ENCODE measurements at regions not wholly inside any gene's neighbourhood (a gene's known extent, or its start where the extent isn't known, plus 50 kb on each side); places are given as distances from the start of the nearest gene placed in this dataset.
A peak's percentile ranks its signal among the peaks of the same experiment; 100 is the strongest.

DNA sequence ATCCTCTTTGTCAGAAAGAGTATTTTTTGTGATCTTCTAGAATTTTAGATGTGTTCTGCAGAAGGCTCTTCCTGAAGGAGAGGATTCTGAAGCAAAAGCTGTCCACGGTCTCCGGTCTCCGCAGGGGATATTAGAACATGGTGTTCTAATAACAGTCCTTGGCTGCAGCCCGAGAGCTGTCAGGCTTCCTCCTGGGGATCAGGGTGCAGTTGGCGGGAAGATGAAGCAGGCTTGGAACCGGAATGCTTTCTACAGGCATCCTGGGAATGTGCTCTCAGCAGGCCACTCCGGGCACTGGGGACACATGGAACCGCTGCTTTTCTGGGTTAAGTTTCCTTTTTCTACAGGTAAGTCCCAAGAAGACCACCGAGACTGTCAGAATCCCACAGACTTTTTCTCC is 118.6 kb upstream of the PARD3 start:
- peak overlapping the region; percentile 24 for H3K4me3 ChIP-seq
- no peak for TF ChIP-seq CTCF (IDR thresholded peaks at IDR 0.05; ENCODE audit: borderline replicate concordance)
- H3K4me1 ChIP-seq: peaks cover 13% of the 10 kb centered on the region
- H3K36me3 ChIP-seq: no peaks in the 10 kb centered on the region
- no peaks in the 10 kb centered on the region for H3K27me3 ChIP-seq (ENCODE audit: low read depth)
- peak overlapping the region; percentile 67 for H3K27ac ChIP-seq (replicated peaks)
- no peaks in the 10 kb centered on the region for H3K9me3 ChIP-seq (replicated peaks)
- intact Hi-C loops (cut with micrococcal nuclease): no loop called here
- peak; percentile 59 for DNase-seq

DNA sequence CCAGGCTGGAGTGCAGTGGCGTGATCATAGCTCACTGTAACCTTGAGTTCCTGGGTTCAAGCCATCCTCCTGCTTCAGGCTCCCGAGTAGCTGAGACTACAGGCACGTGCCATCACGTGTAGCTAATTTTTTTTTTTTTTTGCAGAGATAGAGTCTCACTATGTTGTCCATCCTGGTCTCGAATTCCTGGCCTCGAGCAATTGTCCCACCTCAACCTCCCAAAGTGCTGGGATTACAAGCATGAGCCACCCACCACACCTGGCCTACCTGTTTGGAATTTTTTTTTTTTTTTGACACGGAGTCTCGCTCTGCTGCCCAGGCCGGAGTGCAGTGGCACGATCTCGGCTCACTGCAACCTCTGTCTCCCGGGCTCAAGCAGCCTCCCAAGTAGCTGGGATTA is 117.1 kb upstream of the PARD3 start:
- no peak for DNase-seq
- no peaks in the 10 kb centered on the region for H3K9me3 ChIP-seq (replicated peaks)
- no peak overlapping the region for H3K4me3 ChIP-seq
- no peak for TF ChIP-seq CTCF (IDR thresholded peaks at IDR 0.05; ENCODE audit: borderline replicate concordance)
- intact Hi-C loops (cut with micrococcal nuclease): no loop called here
- peaks cover 13% of the 10 kb centered on the region for H3K4me1 ChIP-seq
- H3K36me3 ChIP-seq: no peaks in the 10 kb centered on the region
- no peak overlapping the region for H3K27ac ChIP-seq (replicated peaks)
- H3K27me3 ChIP-seq (ENCODE audit: low read depth): no peaks in the 10 kb centered on the region

GRCh38 chr10:34931216-34931615 is 116.1 kb upstream of the PARD3 start:
- Histone ChIP-seq H3K4me3 (no peak overlapping the region), H3K27ac (replicated peaks) (no peak overlapping the region), H3K4me1 (peaks cover 13% of the 10 kb centered on the region), H3K9me3 (replicated peaks) (no peaks in the 10 kb centered on the region), H3K36me3 (no peaks in the 10 kb centered on the region), H3K27me3 (ENCODE audit: low read depth) (no peaks in the 10 kb centered on the region)
- TF ChIP-seq CTCF (IDR thresholded peaks at IDR 0.05; ENCODE audit: borderline replicate concordance): no peak
- no peak for DNase-seq
- intact Hi-C loops (cut with micrococcal nuclease): no loop called here

GRCh38 chr10:34922138-34922537 is 107.0 kb upstream of the PARD3 start:
- no peaks in the 10 kb centered on the region for H3K4me1 ChIP-seq
- H3K36me3 ChIP-seq: no peaks in the 10 kb centered on the region
- H3K27ac ChIP-seq (replicated peaks): no peak overlapping the region
- H3K27me3 ChIP-seq (ENCODE audit: low read depth): peaks cover 16% of the 10 kb centered on the region
- intact Hi-C loops (cut with micrococcal nuclease): no loop called here
- no peak for TF ChIP-seq CTCF (IDR thresholded peaks at IDR 0.05; ENCODE audit: borderline replicate concordance)
- no peak overlapping the region for H3K4me3 ChIP-seq
- no peak for DNase-seq
- peaks cover 23% of the 10 kb centered on the region for H3K9me3 ChIP-seq (replicated peaks)

DNA sequence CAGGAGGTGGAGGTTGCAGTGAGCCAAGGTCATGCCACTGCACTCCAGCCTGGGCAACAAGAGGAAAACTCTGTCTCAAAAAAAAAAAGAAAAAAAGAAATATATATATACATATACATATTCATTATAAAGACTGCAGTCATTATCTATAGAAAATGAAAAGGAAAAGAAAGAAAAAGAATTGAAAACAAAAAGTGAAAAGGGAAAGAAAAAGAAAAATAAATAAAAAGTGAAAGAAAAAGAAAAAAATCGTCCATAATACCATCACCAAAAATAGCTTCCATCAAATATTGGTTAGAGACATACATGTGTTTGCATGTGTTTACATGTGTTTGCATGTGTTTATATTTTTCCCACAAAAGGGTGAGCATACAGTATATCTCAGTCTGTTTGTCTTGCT is 105.5 kb upstream of the PARD3 start:
- intact Hi-C loops (cut with micrococcal nuclease): no loop called here
- H3K4me3 ChIP-seq: no peak overlapping the region
- H3K36me3 ChIP-seq: no peaks in the 10 kb centered on the region
- H3K27ac ChIP-seq (replicated peaks): no peak overlapping the region
- peaks cover 22% of the 10 kb centered on the region for H3K9me3 ChIP-seq (replicated peaks)
- H3K27me3 ChIP-seq (ENCODE audit: low read depth): peaks cover 16% of the 10 kb centered on the region
- TF ChIP-seq CTCF (IDR thresholded peaks at IDR 0.05; ENCODE audit: borderline replicate concordance): no peak
- DNase-seq: no peak
- H3K4me1 ChIP-seq: no peaks in the 10 kb centered on the region

Measured in left ventricle myocardium inferior (tissue), 1 donor.